HK-2 (cell line): ENCODE measurements at regions not wholly inside any gene's neighbourhood (a gene's known extent, or its start where the extent isn't known, plus 50 kb on each side); places are given as distances from the start of the nearest gene placed in this dataset.

Experiments
- DNase-seq: peaks from one replicate; pipeline ENCODE4 v3.0.0-alpha.2; 2018; ENCODE audit not compliant: unreplicated experiment

- DNase-seq = no peak
These were observed 78.7 kb upstream of the MBOAT2 start for GRCh38 chr2:9082158-9082557.

- no peak for DNase-seq
These were observed 78.3 kb upstream of the MBOAT2 start for GRCh38 chr2:9081750-9082149.

- DNase-seq = no peak
These were observed 74.9 kb upstream of the MBOAT2 start for GRCh38 chr2:9078405-9078804.

- no peak for DNase-seq
These were observed 74.2 kb upstream of the MBOAT2 start for GRCh38 chr2:9077691-9078090.

- no peak for DNase-seq
These were observed 73.3 kb upstream of the MBOAT2 start for GRCh38 chr2:9076755-9077154.

GRCh38 chr2:9076210-9076609 lies 72.7 kb upstream of the MBOAT2 start:
- no peak for DNase-seq

- DNase-seq = no peak
These were observed 71.4 kb upstream of the MBOAT2 start for GRCh38 chr2:9074930-9075329.

GRCh38 chr2:9071584-9072124 lies 68.2 kb upstream of the MBOAT2 start:
- no peak for DNase-seq

- DNase-seq = peak; percentile 71
These were observed 67.5 kb upstream of the MBOAT2 start for GRCh38 chr2:9071032-9071431.

GRCh38 chr2:9069543-9069942 lies 66.1 kb upstream of the MBOAT2 start:
- no peak for DNase-seq

GRCh38 chr2:9065901-9066300 lies 62.4 kb upstream of the MBOAT2 start:
- DNase-seq = no peak

- no peak for DNase-seq
These were observed 59.6 kb upstream of the MBOAT2 start for GRCh38 chr2:9063023-9063606.

- DNase-seq = no peak
These were observed 57.3 kb upstream of the MBOAT2 start for GRCh38 chr2:9060819-9061218.

GRCh38 chr2:9057939-9058761 lies 54.7 kb upstream of the MBOAT2 start:
- peak; percentile 62 for DNase-seq

- no peak for DNase-seq
These were observed 52.0 kb upstream of the MBOAT2 start for GRCh38 chr2:9055471-9055870.

- DNase-seq = no peak
These were observed 50.0 kb upstream of the MBOAT2 start for GRCh38 chr2:9053534-9053931.
